Activated CD4-positive, CD25-positive, alpha-beta regulatory T cell treated with anti-CD3 and anti-CD28 coated beads, Interleukin-2, amount 50 U/mL, for 72 hours (primary cell): ENCODE measurements at regions not wholly inside any gene's neighbourhood (a gene's known extent, or its start where the extent isn't known, plus 50 kb on each side); places are given as distances from the start of the nearest gene placed in this dataset.

Source experiments
- DNase-seq: peaks from one replicate; pipeline ENCODE4 v3.0.0; 2021

DNA sequence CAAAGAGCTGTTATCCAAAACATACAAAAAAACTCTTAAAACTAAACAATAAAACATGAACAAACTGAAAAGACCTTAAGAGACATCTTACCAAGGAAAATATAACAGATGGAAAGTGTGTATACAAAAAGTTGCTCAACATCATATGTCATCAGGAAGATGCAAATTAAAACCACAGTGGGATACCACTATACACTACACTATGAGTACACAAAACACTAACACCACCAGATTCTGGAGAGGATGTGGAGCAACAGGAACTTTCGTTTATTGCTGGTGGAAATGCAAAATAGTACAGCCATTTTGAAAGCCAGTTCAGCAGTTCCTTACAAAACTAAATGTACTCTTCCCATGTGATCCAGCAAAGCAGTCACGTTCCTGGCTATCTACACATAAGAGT lies 221.4 kb downstream of the CMPK2 start:
- no peak for DNase-seq

DNA sequence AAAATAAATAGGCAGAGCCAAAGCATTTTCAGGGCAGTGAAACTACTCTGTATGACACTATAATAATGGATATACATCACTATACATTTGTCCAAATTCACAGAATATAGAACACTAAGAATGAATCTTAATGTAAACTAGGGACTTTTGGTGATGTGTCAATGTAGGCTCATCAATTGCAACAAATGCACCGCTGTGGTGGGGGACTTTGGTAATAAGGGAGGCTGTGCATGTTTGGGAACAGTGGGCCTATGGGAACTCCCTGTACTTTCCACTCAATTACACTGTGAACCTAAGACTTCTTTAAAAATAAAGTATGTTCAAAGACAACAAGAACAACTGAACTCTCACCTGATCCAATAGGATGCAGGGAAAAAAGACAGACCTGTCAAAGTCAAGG lies 220.7 kb downstream of the CMPK2 start:
- no peak for DNase-seq

DNA sequence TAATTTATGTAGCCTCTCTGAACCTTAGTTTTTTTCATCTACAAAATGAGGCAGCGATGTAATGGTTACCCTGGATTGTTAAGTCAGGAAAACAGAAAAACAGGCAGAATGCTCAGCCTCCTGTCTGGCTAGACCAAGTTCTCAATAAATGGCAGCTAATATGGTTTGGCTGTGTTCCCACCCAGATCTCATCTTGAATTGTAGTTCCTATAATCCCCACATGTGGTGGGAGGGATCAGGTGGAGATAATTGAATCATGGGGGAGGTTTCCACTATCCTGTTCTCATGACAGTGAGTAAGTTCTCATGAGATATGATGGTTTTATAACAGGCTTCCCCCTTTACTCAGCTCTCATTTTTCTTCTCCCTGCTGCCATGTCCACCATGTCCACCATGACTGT lies 220.0 kb downstream of the CMPK2 start:
- DNase-seq = no peak

DNA sequence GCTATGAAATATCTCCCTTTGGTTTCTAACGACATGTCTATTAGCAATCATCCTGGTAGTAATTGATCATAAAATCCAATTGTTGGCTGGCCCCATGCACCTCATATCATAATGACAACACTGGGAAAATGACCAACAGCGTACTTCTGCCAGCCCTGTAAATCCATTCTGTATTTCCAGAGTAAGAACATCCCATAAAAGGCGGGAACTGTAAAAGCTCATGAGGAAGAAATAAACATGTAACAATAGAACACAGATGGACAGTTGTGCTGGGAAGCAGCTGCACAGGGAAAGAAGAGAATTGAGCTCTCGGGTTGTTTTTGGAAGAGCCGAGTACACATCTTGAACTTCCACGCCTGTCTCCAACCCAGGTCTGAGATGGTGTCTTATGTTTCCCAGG lies 218.7 kb downstream of the CMPK2 start:
- DNase-seq = no peak

DNA sequence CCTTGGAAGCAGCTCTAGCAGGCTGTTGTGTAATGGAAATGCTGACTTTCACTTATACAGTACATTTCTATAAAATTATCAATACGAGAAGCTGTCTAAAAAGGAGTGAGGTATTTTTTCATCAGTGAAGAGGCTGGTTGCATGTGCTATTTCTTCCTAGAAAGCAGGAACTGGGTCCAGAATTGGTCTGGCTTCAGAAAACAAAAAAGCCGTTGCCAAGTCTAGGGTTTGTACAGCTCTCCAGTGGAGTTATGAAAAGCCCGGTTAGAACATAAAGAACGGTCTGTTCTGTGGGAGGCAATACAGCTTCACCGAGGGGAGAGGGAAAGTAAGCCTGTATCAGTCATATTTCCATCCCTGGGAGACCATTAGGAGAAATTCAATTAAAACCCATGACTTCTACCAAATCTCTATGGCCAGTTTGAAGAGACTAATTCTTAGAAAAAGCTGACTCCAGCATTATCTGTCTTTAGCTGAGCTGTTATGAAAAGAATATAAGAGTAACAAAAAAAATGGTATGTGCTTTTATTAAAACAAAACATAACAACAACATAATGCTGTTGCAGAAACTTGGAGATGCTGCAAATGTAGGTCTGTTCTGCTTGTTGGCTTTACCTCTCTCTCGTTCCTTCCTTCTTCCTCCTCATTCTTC lies 217.0 kb downstream of the CMPK2 start:
- no peak for DNase-seq

DNA sequence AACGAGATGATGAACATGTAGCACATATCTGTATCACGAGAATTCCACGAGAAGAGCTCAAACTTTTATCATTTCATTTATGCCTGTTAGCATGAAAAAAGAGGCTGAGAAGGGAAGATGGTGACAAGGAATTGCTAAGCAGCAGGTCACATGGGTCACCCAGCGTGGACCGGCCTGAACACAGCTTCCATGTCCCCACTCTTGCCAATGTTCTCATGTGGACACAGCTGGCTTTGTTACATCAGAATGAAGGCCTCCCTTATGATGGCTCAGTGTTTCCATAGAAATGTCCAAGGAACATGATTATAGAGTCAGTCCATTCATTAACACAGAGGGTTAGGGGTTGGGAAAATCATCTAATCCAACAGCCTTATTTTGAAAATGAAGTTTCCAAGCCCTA lies 215.4 kb downstream of the CMPK2 start:
- no peak for DNase-seq

DNA sequence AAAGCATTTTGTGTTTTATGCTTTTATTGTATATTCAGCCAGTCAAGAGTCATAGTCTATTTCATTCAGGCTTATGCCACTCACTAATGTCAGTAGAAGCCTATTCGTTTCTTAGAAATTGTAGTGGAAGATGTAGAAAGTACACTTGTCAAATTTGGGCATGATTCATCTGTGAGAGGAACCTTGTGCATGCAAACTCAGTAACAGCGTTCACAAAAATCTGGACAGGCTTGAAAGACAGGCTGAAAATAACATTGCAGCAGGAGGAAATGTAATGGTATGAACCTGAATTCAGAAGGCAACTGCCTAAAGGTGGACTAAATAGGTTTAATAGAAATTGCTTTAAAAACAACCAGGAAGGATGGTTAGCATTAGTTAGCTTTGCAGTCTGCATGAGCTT lies 213.5 kb downstream of the CMPK2 start:
- DNase-seq = no peak

DNA sequence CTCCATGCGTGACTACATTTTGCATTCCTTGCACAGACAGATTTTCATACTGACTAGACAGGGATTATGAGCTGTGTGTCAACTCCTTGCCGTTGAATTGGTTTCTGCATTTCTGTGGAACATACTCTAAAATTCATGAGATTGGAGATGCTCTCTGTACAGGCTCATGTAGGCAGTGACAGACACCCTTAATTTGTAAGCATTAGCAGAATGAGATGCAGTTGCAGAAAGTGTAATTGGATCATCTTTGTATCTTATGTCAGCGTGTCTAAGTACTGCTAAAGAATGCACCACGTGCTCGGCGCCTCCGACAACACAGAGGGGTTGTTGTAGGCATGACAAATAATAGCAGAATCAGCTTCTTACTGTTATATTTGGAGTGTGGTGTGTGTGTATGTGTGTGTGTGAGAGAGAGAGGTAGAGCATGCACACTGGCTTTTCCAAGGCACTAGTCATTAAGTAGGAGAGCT lies 212.4 kb downstream of the CMPK2 start:
- no peak for DNase-seq

DNA sequence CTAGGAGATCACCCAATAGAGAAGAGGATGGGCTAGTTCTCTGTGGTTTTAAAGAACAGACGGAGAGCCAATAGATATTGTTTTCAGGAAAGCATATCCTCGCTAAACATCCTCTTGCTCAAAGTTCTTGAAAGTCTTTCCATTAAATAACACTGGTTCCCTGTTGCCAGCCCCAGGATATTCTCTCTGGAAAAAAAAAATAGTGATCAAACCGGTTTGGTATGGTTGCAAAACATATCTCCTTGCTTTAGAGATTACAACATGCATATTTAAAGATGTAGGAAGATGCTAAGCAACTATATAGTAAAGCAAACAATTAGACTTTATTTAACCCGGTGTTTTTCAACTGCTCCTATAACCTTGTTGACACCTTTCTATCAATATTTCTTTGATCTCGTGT lies 211.4 kb downstream of the CMPK2 start:
- DNase-seq = no peak

DNA sequence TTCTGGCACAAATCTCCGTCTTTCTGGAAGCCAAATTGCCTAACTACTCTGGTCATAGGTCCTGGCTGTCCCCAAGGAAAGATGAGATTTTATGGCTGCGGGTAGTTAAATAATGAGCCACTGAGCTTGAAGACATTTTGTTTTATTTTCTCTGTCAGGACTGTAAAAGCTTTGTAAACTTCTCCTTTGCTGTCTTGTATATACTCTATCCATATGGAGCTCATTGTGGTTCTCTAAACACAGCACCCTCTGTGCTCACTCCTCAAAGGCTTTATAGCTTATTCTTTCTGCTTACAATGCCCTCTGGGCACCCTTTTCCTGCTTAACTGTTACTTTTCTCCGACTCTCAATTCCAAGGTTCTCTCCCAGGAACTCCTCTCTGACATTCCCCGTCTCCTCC lies 209.1 kb downstream of the CMPK2 start:
- no peak for DNase-seq

DNA sequence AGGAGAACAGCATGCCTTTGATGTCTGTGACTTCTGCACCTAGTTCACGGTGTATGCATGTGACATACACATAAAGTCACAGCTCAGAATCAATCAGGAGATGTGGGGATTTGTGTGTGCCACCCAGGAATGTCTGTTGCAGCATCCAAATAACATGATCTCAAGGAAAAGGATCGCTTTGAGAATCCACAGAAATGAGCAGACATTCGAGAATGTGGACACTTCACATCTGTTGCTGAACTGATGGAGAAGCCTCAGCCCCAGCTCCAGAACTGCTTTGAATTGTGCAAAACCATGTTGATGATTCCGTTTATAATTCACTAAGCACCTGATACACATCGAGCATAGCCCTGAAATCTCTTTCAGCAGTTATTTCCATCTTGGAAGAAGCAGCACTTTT lies 208.6 kb downstream of the CMPK2 start:
- no peak for DNase-seq

DNA sequence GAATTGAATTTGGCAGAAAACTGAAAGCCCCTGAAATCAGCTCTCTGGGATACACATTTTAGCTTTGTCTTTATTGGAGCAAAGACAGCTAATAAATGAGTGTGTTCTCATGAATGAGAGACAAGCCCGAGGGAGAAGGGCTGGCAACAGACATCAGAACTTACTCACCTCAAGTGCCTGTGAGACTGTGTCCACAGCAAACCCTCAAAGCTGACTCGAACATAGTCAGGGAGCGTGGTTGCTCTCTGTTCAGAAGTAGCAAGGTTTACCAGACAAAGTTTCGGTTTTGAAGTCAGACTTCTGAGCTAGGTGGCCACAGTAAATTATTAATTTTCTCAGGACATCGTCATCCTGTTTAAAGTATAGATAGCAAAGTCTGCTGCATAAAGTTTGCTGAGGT lies 207.9 kb downstream of the CMPK2 start:
- no peak for DNase-seq

DNA sequence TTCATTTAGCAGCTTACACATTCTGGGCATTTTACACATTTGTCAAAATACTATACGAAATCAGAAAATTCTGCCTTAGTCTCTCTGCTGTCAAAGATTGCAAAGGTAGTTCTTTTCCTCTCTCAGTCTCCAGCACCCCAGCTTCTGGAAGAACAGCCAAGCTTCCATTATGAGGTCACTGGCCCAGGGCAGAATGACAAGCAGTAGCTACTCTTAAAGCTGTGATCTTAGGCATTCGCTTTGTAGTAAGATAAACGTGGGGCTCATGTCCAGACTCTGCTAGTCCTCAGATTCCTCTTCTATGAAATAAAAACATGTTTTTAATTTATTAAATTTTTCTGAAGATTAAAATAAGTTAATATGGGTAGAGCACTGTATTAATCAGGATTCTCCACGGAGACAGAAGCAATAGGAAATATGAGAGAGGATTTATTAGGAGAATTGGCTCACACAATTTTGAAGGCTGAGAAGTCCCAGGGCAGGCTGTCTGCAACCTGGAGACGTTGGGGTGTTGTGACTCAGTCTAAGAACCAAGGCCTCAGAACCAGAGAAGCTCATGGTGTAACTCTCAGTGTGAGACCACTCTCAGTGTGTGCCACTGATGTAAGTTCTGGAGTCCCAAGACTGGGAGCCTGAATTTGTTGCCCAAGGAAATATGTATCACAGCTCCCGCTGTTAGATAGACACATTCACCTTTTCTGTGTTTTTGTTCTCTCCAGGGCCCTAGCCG lies 201.2 kb downstream of the CMPK2 start:
- no peak for DNase-seq

DNA sequence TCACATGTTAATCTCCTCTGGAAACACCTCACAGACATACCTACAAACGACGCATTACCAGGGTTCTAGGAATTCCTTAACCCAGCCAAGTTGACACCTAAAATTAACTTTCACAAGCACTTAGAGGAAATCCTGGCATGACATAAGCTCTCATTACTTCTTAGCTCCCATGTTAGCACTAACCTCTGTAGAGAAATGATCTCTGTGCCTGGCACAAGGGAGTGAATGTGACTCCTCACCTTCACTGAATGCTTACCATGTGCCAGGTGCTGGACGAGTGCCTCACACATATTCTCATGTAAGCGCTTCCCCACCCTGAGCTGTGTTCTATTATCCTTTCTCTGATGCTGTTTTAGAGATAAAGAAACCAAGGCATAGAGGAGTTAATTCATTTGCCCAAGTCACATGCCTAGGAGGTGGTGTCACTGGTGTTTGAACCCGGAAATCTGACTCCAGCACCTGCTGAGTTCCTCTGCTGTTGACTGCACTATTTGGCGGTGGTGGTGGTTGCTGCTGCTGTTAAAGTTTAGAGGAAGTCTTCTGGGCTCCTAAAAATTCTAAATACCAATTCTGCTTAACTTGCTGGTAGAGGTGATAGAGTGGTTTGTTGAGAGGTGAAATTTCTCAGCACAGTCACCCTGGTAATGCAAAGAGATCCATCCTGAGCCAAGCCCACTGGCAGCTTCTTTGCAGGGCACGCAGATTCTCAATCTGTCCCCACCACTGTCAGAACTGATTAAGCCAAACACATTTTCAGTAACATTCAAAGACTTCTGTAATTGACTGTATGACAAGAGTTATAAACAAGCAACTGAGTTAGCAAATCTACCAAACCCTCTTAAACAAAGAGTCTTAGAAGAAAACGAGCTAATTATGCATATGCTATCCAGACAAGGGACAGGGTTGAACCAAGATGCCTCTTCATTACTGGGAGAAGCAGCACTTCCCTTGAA lies 200.3 kb downstream of the CMPK2 start:
- no peak for DNase-seq

DNA sequence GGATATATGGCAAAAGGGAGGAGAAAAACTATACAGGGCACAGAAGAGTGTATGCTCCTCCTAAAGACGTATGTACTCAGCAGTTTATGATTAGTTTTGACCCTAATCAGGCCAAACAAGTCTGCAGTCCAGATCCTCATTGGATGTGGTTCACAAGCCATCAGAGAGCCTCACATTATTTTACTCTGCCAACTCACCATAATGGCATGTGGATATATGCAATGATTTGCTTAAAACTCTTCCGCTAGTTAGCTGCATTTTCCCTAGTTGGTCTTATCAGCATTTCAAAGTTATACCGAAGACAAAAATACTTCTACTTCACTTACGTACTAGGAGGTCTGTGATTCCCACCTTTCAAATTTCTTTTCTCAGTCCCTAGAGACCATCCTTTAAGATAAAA lies 198.4 kb downstream of the CMPK2 start:
- no peak for DNase-seq

DNA sequence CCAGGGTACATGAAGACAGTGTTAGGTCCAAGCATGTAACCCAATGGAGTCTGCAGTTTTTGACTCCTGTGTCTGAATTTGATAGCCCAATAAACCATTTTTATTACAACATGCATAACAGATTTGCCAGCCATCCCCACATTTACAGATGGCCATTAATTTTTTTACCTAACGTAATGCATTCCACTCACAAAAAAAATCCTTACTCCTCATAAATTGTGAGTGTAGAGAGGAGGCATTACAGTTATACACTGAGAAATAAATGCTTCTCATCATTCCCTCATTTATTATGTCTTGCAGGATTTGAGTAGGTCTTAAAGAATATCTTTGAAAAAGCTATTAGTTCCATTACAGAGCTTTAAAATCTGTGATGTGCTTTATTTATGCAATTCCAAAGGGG lies 193.8 kb downstream of the CMPK2 start:
- DNase-seq = no peak

DNA sequence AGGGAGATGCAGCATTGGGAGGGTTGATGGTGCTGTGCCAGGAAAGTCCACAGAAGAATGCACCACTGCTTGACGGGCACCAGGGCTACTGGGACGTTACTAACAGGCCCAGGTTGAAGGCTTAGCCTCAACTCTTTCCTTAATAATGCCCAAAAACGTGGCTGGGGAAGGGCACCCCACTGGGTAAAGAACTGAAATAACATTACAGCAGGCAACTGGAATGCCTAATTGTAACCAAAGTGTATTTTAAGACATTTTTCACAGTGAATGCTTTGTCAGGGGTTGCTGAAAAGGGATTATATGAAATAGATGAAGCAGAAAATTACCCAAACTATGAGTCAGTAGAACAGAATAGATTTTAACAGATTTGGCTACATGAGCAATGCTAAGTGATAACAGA lies 191.3 kb downstream of the CMPK2 start:
- no peak for DNase-seq

DNA sequence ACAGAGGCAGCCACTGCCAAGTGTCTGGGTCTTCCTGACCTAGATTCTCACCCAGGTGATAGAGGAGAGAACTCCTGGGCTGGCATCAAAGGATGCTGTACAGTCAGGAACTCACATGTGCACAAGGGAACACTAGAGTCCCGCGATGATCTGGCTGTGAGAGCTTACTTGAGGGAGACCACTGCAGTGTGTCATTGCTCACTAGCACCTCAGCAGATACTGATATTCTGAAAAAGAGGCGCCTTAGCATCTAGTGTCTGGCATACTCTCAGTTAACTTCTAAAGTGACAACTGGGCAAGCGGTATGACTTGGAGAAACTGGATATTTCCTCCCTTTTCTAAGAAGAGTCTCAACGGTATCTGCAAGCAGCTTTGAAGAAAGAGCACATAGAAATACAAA lies 189.9 kb downstream of the CMPK2 start:
- DNase-seq = no peak

DNA sequence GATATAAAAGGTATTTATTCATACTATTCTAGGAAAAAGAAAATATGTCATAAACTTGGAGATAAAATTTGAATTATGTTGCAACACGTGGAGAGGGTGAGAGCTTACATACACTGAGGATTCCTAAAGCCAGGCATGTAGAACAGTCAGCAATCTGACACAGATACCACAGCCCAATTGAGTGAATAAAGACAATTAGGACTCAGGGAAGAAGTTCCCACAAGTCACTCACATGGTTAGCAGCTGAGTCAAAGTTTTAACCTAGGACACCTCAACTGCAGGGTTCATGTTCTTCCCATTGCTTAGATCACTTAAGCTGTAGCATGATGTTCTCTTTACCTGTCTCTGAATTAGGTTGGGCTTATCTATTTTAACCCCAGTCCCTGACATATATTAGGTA lies 189.5 kb downstream of the CMPK2 start:
- no peak for DNase-seq

DNA sequence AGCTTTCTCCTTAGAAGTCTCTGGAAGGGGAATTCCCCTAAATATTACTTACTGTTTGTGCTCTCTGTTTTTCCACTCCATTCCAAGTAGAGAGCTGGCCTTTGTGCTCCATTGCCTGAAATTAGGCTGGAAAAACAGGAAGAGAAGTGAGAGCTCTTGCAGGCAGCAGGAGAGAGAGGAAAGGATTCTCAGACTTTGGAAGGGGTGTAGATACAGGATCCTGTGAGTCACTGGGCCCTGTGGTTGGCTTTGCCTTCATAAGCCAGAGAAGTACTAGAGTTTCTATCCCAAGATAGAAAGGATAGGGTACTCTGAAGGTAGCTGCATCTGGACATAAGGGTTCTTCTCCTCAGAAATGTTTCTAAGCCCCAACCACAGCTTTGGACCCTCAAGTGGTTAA lies 188.9 kb downstream of the CMPK2 start:
- DNase-seq = no peak

DNA sequence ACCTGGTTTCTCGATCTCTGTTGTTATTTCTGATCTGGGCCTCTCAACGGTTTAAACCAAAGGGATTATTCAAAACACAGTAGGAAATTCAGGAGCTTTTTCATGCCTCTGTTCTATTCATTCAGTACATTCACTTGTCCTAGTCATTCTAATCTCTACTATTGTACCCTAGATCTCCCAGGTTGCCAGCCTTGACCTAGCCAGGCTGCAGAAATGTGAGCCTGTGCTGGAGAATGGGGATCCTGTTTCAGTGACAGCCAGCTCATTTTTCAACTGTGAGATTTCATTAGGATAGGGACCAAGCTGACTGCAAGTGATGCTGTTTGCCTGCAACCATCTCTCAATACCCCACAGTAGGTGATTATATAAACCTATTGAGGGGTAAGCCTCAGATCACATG lies 186.2 kb downstream of the CMPK2 start:
- no peak for DNase-seq

DNA sequence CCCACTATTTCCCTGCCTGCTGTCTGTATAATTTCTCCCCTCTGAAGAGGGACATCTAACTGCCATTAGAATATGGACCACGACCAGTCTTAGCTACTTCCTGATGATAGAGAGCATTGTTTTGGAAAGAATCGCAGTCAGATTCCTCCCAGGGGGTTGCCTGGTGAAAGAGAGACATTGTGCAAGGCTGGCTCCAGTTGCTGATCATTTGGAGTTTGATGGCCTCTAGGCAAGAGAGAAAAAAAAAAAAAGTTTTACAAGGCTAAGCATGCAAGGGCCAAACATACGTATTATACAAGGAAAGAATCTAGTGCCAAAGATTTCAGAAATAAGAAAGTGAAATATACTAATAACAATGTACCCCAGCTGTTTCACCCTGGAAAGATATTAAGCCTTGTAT lies 182.2 kb downstream of the CMPK2 start:
- no peak for DNase-seq

DNA sequence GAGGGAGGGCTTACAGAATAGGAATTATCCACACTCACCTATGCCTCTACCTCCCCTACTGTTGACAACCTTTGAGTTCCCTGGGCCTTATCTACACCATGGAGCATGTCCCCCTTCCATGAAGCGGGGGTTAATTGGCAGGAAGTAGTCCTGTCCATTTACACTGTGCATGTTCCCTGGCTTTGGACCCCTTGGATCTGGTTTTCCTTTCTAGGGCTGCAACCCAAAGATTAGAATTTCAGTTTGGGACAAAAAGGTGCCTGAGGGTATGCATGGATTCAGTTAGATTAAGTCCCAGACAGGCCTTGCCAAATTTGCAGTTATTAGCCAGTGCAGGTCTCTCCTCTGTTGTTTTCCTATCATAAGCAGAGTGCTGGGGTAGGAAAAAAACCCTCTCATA lies 180.3 kb downstream of the CMPK2 start:
- no peak for DNase-seq

DNA sequence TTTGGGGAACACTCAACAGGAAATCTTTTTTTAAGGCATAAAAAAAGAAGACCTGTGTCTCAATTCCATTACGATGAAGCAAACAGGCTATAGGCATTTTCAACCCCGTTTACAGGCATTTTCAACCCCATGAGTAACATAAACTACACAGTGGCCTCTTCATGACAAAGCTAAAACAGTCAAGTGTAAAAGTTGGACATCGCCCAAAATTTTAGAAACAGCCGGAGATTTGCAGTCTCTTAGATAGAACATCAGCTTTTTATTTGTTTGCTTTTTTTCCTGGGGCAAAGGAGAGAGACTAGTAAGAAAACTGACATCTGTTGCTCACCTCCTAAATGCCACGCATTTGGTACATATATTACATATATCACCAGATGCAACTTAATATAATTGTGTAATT lies 173.7 kb downstream of the CMPK2 start:
- DNase-seq = no peak
